MCF 10A (cell line): ENCODE measurements at regions not wholly inside any gene's neighbourhood (a gene's known extent, or its start where the extent isn't known, plus 50 kb on each side); places are given as distances from the start of the nearest gene placed in this dataset.

Source experiments
- BruUV-seq: library from RNA; stranded (reverse); fragments of 400-500 nt; replicated peaks from 2 replicates; lab custom pipeline; 2021; lab: Mats Ljungman, UMichigan
- CTCF ChIA-PET: fragments of 300-600 bp; sonication (Branson Sonifier 250); formaldehyde crosslinking; extraction: SDS; loops from one replicate; lab custom pipeline; 2021; ENCODE audit warnings: antibody characterized with exemption, inconsistent platforms; lab: Yijun Ruan, JAX
- POLR2A ChIA-PET: fragments of 300-600, 350-650 bp; sonication (Branson Sonifier 250); formaldehyde crosslinking; extraction: SDS; loops from one replicate; lab custom pipeline; 2020; ENCODE audit warnings: antibody characterized with exemption, inconsistent platforms; lab: Yijun Ruan, JAX
- DNase-seq: peaks from one replicate; pipeline ENCODE4 v3.0.0-alpha.2; 2018; ENCODE audit not compliant: unreplicated experiment
- H3K27ac Mint-ChIP-seq: one replicate; pipeline ENCODE4 v1.8.0; 2022; ENCODE audit warnings: mild to moderate bottlenecking, low read depth, mixed read lengths; ENCODE audit not compliant: unreplicated experiment
- H3K27me3 Mint-ChIP-seq: one replicate; pipeline ENCODE4 v1.8.0; 2022; ENCODE audit warnings: mixed read lengths; ENCODE audit not compliant: insufficient read depth, unreplicated experiment
- H3K36me3 Mint-ChIP-seq: one replicate; pipeline ENCODE4 v1.8.0; 2022; ENCODE audit warnings: mild to moderate bottlenecking, moderate library complexity, mixed read lengths; ENCODE audit not compliant: insufficient read depth, unreplicated experiment
- H3K4me1 Mint-ChIP-seq: one replicate; pipeline ENCODE4 v1.8.0; 2022; ENCODE audit warnings: mixed read lengths; ENCODE audit not compliant: insufficient read depth, unreplicated experiment
- H3K4me3 Mint-ChIP-seq: one replicate; pipeline ENCODE4 v1.8.0; 2022; ENCODE audit warnings: mild to moderate bottlenecking, moderate library complexity, mixed read lengths; ENCODE audit not compliant: unreplicated experiment
- H3K9me3 Mint-ChIP-seq: one replicate; pipeline ENCODE4 v1.8.0; 2022; ENCODE audit warnings: mixed read lengths; ENCODE audit not compliant: unreplicated experiment
- intact Hi-C: fragments of 100-400 bp; cut with micrococcal nuclease; formaldehyde crosslinking; loops from 2 replicates; pipeline ENCODE4 v1.14.1; 2022
- TF ChIP-seq, protein P1 (sequence below): fragments of 200-600 bp; IDR thresholded peaks from one replicate; pipeline ENCODE4 v1.8.0; 2022; ENCODE audit warnings: antibody characterized with exemption, mild to moderate bottlenecking; ENCODE audit not compliant: unreplicated experiment

DNA sequence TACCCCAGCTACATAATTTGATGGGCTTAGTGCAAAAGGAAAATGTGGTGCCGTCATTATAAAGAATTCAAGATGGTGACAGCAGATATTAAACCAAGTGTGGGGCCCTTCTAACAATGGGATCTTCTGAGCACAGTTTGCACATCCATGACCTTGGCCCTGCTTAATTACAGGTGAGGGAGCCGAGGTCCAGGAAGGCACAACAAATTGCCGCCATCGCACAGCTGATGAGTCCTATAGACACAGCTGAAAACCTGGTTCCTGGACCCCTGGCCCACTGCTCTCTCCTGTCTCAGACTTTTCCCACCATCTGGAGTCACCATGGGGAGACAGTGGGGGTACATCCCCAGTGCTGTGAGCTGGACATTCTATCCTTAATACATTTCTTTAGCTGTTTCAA is 95.8 kb upstream of the MAP4K3 start:
- Mint-ChIP-seq H3K27me3 (no peaks in the 10 kb centered on the region), H3K4me3 (no peak overlapping the region), H3K4me1 (peaks cover 19% of the 10 kb centered on the region), H3K27ac (no peak overlapping the region), H3K36me3 (no peaks in the 10 kb centered on the region), H3K9me3 (no peaks in the 10 kb centered on the region)
- ChIA-PET POLR2A (interaction anchor here (1.4 kb wide), 1 partner anchor 9 kb away, joined by 5 read pairs; no protein-coding TSS in a partner anchor), CTCF (interaction anchor here (0.6 to 1.1 kb wide), 3 partner anchors 16 to 150 kb away, joined by 3 to 4 read pairs (median 3); no protein-coding TSS in a partner anchor)
- intact Hi-C loops = no loop called here
- no TSS peak for BruUV-seq
- TF ChIP-seq, protein P1, sequence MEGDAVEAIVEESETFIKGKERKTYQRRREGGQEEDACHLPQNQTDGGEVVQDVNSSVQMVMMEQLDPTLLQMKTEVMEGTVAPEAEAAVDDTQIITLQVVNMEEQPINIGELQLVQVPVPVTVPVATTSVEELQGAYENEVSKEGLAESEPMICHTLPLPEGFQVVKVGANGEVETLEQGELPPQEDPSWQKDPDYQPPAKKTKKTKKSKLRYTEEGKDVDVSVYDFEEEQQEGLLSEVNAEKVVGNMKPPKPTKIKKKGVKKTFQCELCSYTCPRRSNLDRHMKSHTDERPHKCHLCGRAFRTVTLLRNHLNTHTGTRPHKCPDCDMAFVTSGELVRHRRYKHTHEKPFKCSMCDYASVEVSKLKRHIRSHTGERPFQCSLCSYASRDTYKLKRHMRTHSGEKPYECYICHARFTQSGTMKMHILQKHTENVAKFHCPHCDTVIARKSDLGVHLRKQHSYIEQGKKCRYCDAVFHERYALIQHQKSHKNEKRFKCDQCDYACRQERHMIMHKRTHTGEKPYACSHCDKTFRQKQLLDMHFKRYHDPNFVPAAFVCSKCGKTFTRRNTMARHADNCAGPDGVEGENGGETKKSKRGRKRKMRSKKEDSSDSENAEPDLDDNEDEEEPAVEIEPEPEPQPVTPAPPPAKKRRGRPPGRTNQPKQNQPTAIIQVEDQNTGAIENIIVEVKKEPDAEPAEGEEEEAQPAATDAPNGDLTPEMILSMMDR = no peak
- DNase-seq = no peak

DNA sequence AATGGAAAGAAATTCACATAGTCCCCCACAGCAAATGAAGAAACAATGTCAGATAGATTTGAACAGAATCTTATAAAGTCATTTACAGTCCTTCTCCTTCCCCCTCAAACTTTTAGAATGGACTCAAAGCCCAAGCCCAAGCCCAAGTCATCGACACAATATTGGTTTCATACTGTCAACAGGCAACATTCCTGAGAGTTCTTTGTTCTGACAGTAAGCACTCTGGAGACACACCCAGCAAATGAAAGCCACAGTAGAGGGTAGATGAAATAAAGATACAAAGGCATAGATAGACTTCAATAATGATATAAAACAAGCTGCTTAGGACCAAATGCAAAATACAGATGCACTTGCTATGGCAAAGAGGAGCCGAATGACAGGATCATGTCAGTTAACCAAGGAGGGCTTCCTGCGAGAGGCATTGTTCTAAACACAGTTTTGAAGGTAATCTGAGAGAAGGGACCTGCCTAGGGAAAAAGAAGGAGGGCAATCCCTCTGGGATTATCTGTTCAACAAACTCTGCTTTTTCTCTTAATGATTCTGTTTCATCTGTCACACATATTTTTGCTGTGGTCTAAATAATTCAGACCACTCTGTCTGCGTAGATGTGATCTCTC is 97.1 kb upstream of the MAP4K3 start:
- no peaks in the 10 kb centered on the region for H3K36me3 Mint-ChIP-seq
- H3K4me3 Mint-ChIP-seq = no peak overlapping the region
- H3K27ac Mint-ChIP-seq = peak overlapping the region; percentile 63
- TF ChIP-seq, protein P1 = no peak
- no TSS peak for BruUV-seq
- POLR2A ChIA-PET = no interaction called here
- H3K27me3 Mint-ChIP-seq = no peaks in the 10 kb centered on the region
- no peaks in the 10 kb centered on the region for H3K9me3 Mint-ChIP-seq
- H3K4me1 Mint-ChIP-seq = peaks cover 19% of the 10 kb centered on the region
- no peak for DNase-seq
- intact Hi-C loops = no loop called here
- CTCF ChIA-PET = interaction anchor here (0.9 kb wide), 2 partner anchors 17 to 164 kb away, joined by 3 read pairs; no protein-coding TSS in a partner anchor

DNA sequence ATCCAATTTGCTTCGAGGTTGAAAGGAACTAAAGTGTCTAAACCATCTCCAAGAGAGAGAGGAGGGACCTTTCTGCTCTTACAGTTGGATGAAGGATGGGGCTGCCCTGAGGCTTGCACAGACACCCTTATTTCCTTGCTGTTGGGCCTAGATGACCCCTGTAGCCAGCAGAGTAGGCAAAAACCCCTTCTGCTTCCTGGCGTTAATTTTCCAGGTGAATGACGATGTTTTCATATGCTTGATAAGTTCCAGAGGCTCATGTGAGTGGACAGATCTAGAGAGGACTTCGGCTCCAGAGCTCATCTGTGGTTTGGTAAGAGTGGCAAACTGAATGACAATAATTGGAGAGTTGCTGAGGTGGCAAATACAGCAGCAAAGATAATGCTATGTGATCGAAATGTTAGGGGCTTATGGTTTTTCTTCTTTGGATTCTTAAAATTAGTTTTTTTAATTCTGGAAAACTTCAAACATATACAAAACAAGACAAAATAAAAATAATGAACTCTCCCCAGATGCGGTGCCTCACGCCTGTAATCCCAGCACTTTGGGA is 98.6 kb upstream of the MAP4K3 start:
- H3K4me1 Mint-ChIP-seq = peaks cover 19% of the 10 kb centered on the region
- TF ChIP-seq, protein P1 = no peak
- POLR2A ChIA-PET = no interaction called here
- no peaks in the 10 kb centered on the region for H3K9me3 Mint-ChIP-seq
- intact Hi-C loops = no loop called here
- CTCF ChIA-PET = interaction anchor here (0.6 kb wide), 1 partner anchor 172 kb away, joined by 3 read pairs; no protein-coding TSS in a partner anchor
- no peak overlapping the region for H3K4me3 Mint-ChIP-seq
- H3K27me3 Mint-ChIP-seq = no peaks in the 10 kb centered on the region
- peak overlapping the region; percentile 63 for H3K27ac Mint-ChIP-seq
- no TSS peak for BruUV-seq
- no peaks in the 10 kb centered on the region for H3K36me3 Mint-ChIP-seq
- DNase-seq = no peak

DNA sequence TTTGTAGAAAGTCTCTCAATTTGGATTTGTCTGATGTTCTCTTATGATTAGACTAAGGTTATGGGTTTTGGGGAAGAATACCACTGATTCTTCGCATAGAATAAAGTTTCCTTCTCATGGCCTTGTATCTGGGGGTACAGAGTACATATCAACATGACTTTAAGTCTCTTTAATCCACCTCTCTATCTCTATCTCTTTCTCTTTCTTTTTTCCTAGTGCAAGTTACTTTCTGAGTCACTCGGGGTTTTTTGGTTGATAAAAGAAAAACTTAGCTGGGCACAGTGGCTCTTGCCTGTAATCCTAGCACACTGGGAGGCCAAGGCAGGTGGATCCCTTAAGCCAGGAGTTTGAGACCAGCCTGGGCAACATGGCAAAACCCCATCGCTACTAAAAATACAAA is 100.1 kb upstream of the MAP4K3 start:
- no peak overlapping the region for H3K4me3 Mint-ChIP-seq
- CTCF ChIA-PET = interaction anchor here (0.7 kb wide), 1 partner anchor 350 kb away, joined by 3 read pairs; no protein-coding TSS in a partner anchor
- peaks cover 19% of the 10 kb centered on the region for H3K4me1 Mint-ChIP-seq
- H3K27me3 Mint-ChIP-seq = no peaks in the 10 kb centered on the region
- H3K9me3 Mint-ChIP-seq = no peaks in the 10 kb centered on the region
- no TSS peak for BruUV-seq
- H3K27ac Mint-ChIP-seq = no peak overlapping the region
- intact Hi-C loops = no loop called here
- TF ChIP-seq, protein P1 = no peak
- DNase-seq = no peak
- POLR2A ChIA-PET = no interaction called here
- no peaks in the 10 kb centered on the region for H3K36me3 Mint-ChIP-seq
